Erythroblast (primary cell): ENCODE measurements at regions not wholly inside any gene's neighbourhood (a gene's known extent, or its start where the extent isn't known, plus 50 kb on each side); places are given as distances from the start of the nearest gene placed in this dataset.

ENCODE experiments used
- GATA1 ChIP-seq: IDR thresholded peaks from 2 replicates; pipeline ENCODE4 v1.6.1; 2011; ENCODE audit warnings: low read depth, mild to moderate bottlenecking, control low read depth, low read length, moderate library complexity
- POLR2A ChIP-seq: IDR thresholded peaks from 2 replicates; pipeline ENCODE4 v1.6.1; 2011; ENCODE audit warnings: mild to moderate bottlenecking, low read length

DNA sequence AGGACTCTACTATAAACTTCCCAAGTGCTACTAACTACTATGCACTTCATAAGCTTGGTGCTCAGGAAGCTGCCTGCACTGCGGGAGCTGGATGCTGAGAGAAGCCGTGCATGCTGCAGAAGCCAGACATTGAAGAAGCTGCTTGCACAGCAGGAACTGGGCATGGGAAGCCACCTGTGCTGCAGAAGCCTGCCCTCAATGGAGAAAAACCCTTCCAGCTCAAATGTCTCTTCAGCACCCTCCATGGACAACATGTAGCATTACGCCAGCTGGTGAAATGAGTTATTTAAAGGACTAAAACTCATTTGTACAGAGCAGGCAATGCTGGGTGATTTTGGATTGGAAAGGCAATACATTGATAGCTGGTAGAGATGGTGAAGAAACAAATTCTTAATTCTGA is 247.2 kb downstream of the KIF4B start:
- TF ChIP-seq POLR2A (no peak), GATA1 (no peak)
